Astrocyte (in vitro differentiated cells and primary cell): ENCODE measurements at regions not wholly inside any gene's neighbourhood (a gene's known extent, or its start where the extent isn't known, plus 50 kb on each side); places are given as distances from the start of the nearest gene placed in this dataset.

Source experiments
- DNase-seq: peaks from one replicate; pipeline ENCODE4 v3.0.0-alpha.2; 2010; ENCODE audit warnings: low read depth
- FAIRE-seq: peaks from 2 replicates; lab custom pipeline; 2011; peaks lifted over from hg19 to GRCh38; lab: Jason Lieb, UNC
- H2AFZ ChIP-seq: 2 replicates; pipeline ENCODE4 v1.6.0; 2012; ENCODE audit warnings: low read depth, low read length, inconsistent platforms
- H3K27ac ChIP-seq: 2 replicates; pipeline ENCODE4 v1.5.1; 2011; ENCODE audit warnings: low read depth, low read length, inconsistent platforms
- H3K27me3 ChIP-seq: 2 replicates; pipeline ENCODE4 v1.6.0; 2011; ENCODE audit warnings: low read length, inconsistent platforms; ENCODE audit not compliant: insufficient read depth
- H3K36me3 ChIP-seq: 2 replicates; pipeline ENCODE4 v1.5.1; 2011; ENCODE audit warnings: low read length, inconsistent platforms; ENCODE audit not compliant: insufficient read depth
- H3K4me1 ChIP-seq: 2 replicates; pipeline ENCODE4 v1.5.1; 2011; ENCODE audit warnings: low read length, inconsistent platforms; ENCODE audit not compliant: insufficient read depth
- H3K4me2 ChIP-seq: 2 replicates; pipeline ENCODE4 v1.6.0; 2012; ENCODE audit warnings: low read length, inconsistent platforms
- H3K4me3 ChIP-seq: 2 replicates; pipeline ENCODE4 v1.5.1; 2011; ENCODE audit warnings: low read depth, mild to moderate bottlenecking, low read length, inconsistent platforms; ENCODE audit not compliant: insufficient read depth
- H3K79me2 ChIP-seq: 2 replicates; pipeline ENCODE4 v1.6.0; 2012; ENCODE audit warnings: mild to moderate bottlenecking, low read length, inconsistent platforms; ENCODE audit not compliant: insufficient read depth
- H3K9ac ChIP-seq: 2 replicates; pipeline ENCODE4 v1.6.0; 2012; ENCODE audit warnings: mild to moderate bottlenecking, low read length, inconsistent platforms
- H3K9me3 ChIP-seq: 2 replicates; pipeline ENCODE4 v1.5.1; 2012; ENCODE audit warnings: low read depth, mild to moderate bottlenecking, low read length, inconsistent platforms; ENCODE audit not compliant: insufficient read depth
- H4K20me1 ChIP-seq: 2 replicates; pipeline ENCODE4 v1.6.0; 2012; ENCODE audit warnings: low read length, inconsistent platforms; ENCODE audit not compliant: insufficient read depth
- H3K27ac Mint-ChIP-seq: one replicate; pipeline ENCODE4 v1.8.0; 2021; ENCODE audit warnings: mild to moderate bottlenecking, mixed read lengths; ENCODE audit not compliant: unreplicated experiment
- H3K27me3 Mint-ChIP-seq: one replicate; pipeline ENCODE4 v1.8.0; 2021; ENCODE audit warnings: low read depth, mixed read lengths; ENCODE audit not compliant: unreplicated experiment
- H3K36me3 Mint-ChIP-seq: one replicate; pipeline ENCODE4 v1.8.0; 2021; ENCODE audit warnings: low read depth, mixed read lengths; ENCODE audit not compliant: unreplicated experiment
- H3K4me1 Mint-ChIP-seq: one replicate; pipeline ENCODE4 v1.8.0; 2021; ENCODE audit warnings: low read depth, mixed read lengths; ENCODE audit not compliant: unreplicated experiment
- H3K4me3 Mint-ChIP-seq: one replicate; pipeline ENCODE4 v1.8.0; 2021; ENCODE audit warnings: mild to moderate bottlenecking, moderate library complexity, mixed read lengths; ENCODE audit not compliant: unreplicated experiment
- H3K9me3 Mint-ChIP-seq: one replicate; pipeline ENCODE4 v1.8.0; 2021; ENCODE audit warnings: mild to moderate bottlenecking, mixed read lengths; ENCODE audit not compliant: unreplicated experiment
- CTCF ChIP-seq: IDR thresholded peaks from 2 replicates; pipeline ENCODE4 v1.5.1; 2011; ENCODE audit warnings: low read depth, mild to moderate bottlenecking, inconsistent platforms, low read length, moderate library complexity; ENCODE audit not compliant: insufficient read depth
- EZH2 ChIP-seq: IDR thresholded peaks from 2 replicates; pipeline ENCODE4 v1.6.1; 2012; ENCODE audit warnings: mild to moderate bottlenecking, low read length, inconsistent platforms; ENCODE audit not compliant: insufficient read depth

GRCh38 chr12:53803194-53803593 lies 51.4 kb upstream of the CISTR start:
- TF ChIP-seq EZH2 (no peak), CTCF (no peak)
- H3K79me2 ChIP-seq = no peaks in the 10 kb centered on the region
- Mint-ChIP-seq H3K27ac (no peak overlapping the region), H3K4me1 (peaks cover 10% of the 10 kb centered on the region), H3K27me3 (peaks cover 24% of the 10 kb centered on the region), H3K9me3 (peaks cover 5% of the 10 kb centered on the region), H3K4me3 (no peak overlapping the region), H3K36me3 (peaks cover 2% of the 10 kb centered on the region)
- H3K27ac ChIP-seq = no peak overlapping the region
- no peak overlapping the region for H3K9ac ChIP-seq
- H3K4me3 ChIP-seq = no peak overlapping the region
- H4K20me1 ChIP-seq = no peaks in the 10 kb centered on the region
- H3K27me3 ChIP-seq = peaks cover 28% of the 10 kb centered on the region
- H3K4me1 ChIP-seq = peaks cover 4% of the 10 kb centered on the region
- H3K9me3 ChIP-seq = no peaks in the 10 kb centered on the region
- FAIRE-seq = no peak
- DNase-seq = no peak
- H3K4me2 ChIP-seq = no peak overlapping the region
- no peak overlapping the region for H2AFZ ChIP-seq
- no peaks in the 10 kb centered on the region for H3K36me3 ChIP-seq

GRCh38 chr12:53803703-53804102 lies 51.9 kb upstream of the CISTR start:
- H2AFZ ChIP-seq = no peak overlapping the region
- H3K4me3 ChIP-seq = no peak overlapping the region
- Mint-ChIP-seq H3K4me3 (no peak overlapping the region), H3K27me3 (peaks cover 22% of the 10 kb centered on the region), H3K27ac (no peak overlapping the region), H3K4me1 (peaks cover 10% of the 10 kb centered on the region), H3K9me3 (peaks cover 5% of the 10 kb centered on the region), H3K36me3 (peaks cover 2% of the 10 kb centered on the region)
- no peaks in the 10 kb centered on the region for H3K79me2 ChIP-seq
- no peak for FAIRE-seq
- no peaks in the 10 kb centered on the region for H3K36me3 ChIP-seq
- H3K4me2 ChIP-seq = no peak overlapping the region
- TF ChIP-seq CTCF (no peak), EZH2 (no peak)
- H3K9ac ChIP-seq = no peak overlapping the region
- DNase-seq = no peak
- no peak overlapping the region for H3K27ac ChIP-seq
- H3K27me3 ChIP-seq = peaks cover 28% of the 10 kb centered on the region
- no peaks in the 10 kb centered on the region for H4K20me1 ChIP-seq
- no peaks in the 10 kb centered on the region for H3K9me3 ChIP-seq
- peaks cover 4% of the 10 kb centered on the region for H3K4me1 ChIP-seq

GRCh38 chr12:53804429-53804828 lies 52.6 kb upstream of the CISTR start:
- no peak for TF ChIP-seq EZH2
- no peak overlapping the region for H3K4me3 Mint-ChIP-seq
- H2AFZ ChIP-seq = no peak overlapping the region
- no peak overlapping the region for H3K27ac ChIP-seq
- peaks cover 10% of the 10 kb centered on the region for H3K4me1 Mint-ChIP-seq
- H3K9me3 ChIP-seq = no peaks in the 10 kb centered on the region
- H3K4me2 ChIP-seq = no peak overlapping the region
- peaks cover 5% of the 10 kb centered on the region for H3K9me3 Mint-ChIP-seq
- H3K79me2 ChIP-seq = no peaks in the 10 kb centered on the region
- peaks cover 4% of the 10 kb centered on the region for H3K4me1 ChIP-seq
- H4K20me1 ChIP-seq = no peaks in the 10 kb centered on the region
- H3K9ac ChIP-seq = no peak overlapping the region
- H3K27me3 ChIP-seq = peaks cover 30% of the 10 kb centered on the region
- H3K36me3 ChIP-seq = no peaks in the 10 kb centered on the region
- no peak overlapping the region for H3K27ac Mint-ChIP-seq
- FAIRE-seq (no peak), DNase-seq (no peak)
- H3K27me3 Mint-ChIP-seq = peaks cover 22% of the 10 kb centered on the region
- H3K4me3 ChIP-seq = no peak overlapping the region
- H3K36me3 Mint-ChIP-seq = peaks cover 2% of the 10 kb centered on the region
